ENCODE measurements at regions not wholly inside any gene's neighbourhood (a gene's known extent, or its start where the extent isn't known, plus 50 kb on each side); places are given as distances from the start of the nearest gene placed in this dataset.
"Not testable (repeated sequence)": the region's sequence is repeated elsewhere in the genome, so short reads cannot be mapped to it uniquely, and the experiment has no call there.

GRCh38 chr1:234915924-234916675 lies 212.5 kb downstream of the TOMM20 start:
- DNase-seq = no peak

- no peak for DNase-seq
These were observed 213.9 kb downstream of the TOMM20 start for GRCh38 chr1:234914606-234915290.

- no peak for DNase-seq
These were observed 214.9 kb downstream of the TOMM20 start for GRCh38 chr1:234913771-234914170.

GRCh38 chr1:234913278-234913649 lies 215.4 kb downstream of the TOMM20 start:
- DNase-seq = no peak

GRCh38 chr1:234912548-234913277 lies 215.9 kb downstream of the TOMM20 start:
- no peak for DNase-seq

GRCh38 chr1:234911787-234912186 lies 216.8 kb downstream of the TOMM20 start:
- no peak for DNase-seq

- not testable (repeated sequence) for DNase-seq
These were observed 217.5 kb downstream of the TOMM20 start for GRCh38 chr1:234911136-234911535.

GRCh38 chr1:234909851-234910250 lies 218.8 kb downstream of the TOMM20 start:
- no peak for DNase-seq

- DNase-seq = no peak
These were observed 219.3 kb downstream of the TOMM20 start for GRCh38 chr1:234909307-234909810.

- no peak for DNase-seq
These were observed 220.1 kb downstream of the TOMM20 start for GRCh38 chr1:234908571-234908970.

- DNase-seq = no peak
These were observed 220.7 kb downstream of the TOMM20 start for GRCh38 chr1:234907940-234908405.

- DNase-seq = no peak
These were observed 221.3 kb downstream of the TOMM20 start for GRCh38 chr1:234907208-234907939.

GRCh38 chr1:234906654-234907053 lies 222.0 kb downstream of the TOMM20 start:
- DNase-seq = no peak

- DNase-seq = no peak
These were observed 225.7 kb downstream of the TOMM20 start for GRCh38 chr1:234902774-234903547.

- no peak for DNase-seq
These were observed 227.1 kb downstream of the TOMM20 start for GRCh38 chr1:234901491-234902049.

GRCh38 chr1:234900595-234900994 lies 228.0 kb downstream of the TOMM20 start:
- DNase-seq = no peak

- DNase-seq = no peak
These were observed 228.9 kb downstream of the TOMM20 start for GRCh38 chr1:234899730-234900072.

- DNase-seq = no peak
These were observed 229.5 kb downstream of the TOMM20 start for GRCh38 chr1:234899041-234899729.

GRCh38 chr1:234898455-234899033 lies 230.1 kb downstream of the TOMM20 start:
- no peak for DNase-seq

- DNase-seq = no peak
These were observed 230.7 kb downstream of the TOMM20 start for GRCh38 chr1:234897754-234898454.

All from amniotic stem cell (primary cell).